SK-N-SH treated with all-trans-retinoic acid at 6 μM for 48 hours (cell line): ENCODE measurements at regions not wholly inside any gene's neighbourhood (a gene's known extent, or its start where the extent isn't known, plus 50 kb on each side); places are given as distances from the start of the nearest gene placed in this dataset.
"Not testable (repeated sequence)": the region's sequence is repeated elsewhere in the genome, so short reads cannot be mapped to it uniquely, and the experiment has no call there.

Experiments
- ATAC-seq: fragments of 200-7000 bp; cut with Tn5 transposase; 3 replicates; pipeline ENCODE4 v1.9.1; 2020; ENCODE audit warnings: mild to moderate bottlenecking, moderate library complexity
- ARNTL ChIP-seq: fragments of 450-650 bp; formaldehyde crosslinking; IDR thresholded peaks from 2 replicates; pipeline ENCODE4 v1.5.0; 2020; ENCODE audit warnings: low read depth, mild to moderate bottlenecking, moderate library complexity, borderline replicate concordance
- BACH2 ChIP-seq: fragments of 250-450 bp; sonication (Bioruptor Pico); IDR thresholded peaks from 2 replicates; pipeline ENCODE4 v1.9.0; 2021; ENCODE audit warnings: mild to moderate bottlenecking, borderline replicate concordance
- CREB5 ChIP-seq: fragments of 250-450 bp; sonication (Bioruptor Pico); IDR thresholded peaks from 2 replicates; pipeline ENCODE4 v1.5.1; 2020; ENCODE audit warnings: low read depth, mild to moderate bottlenecking, moderate library complexity
- CSDC2 ChIP-seq: fragments of 250-450 bp; sonication (Bioruptor Pico); IDR thresholded peaks from 2 replicates; pipeline ENCODE4 v1.5.0; 2020; ENCODE audit warnings: mild to moderate bottlenecking, moderate library complexity
- CSRNP3 ChIP-seq: fragments of 250-450 bp; sonication (Bioruptor Pico); IDR thresholded peaks from 2 replicates; pipeline ENCODE4 v1.5.1; 2021; ENCODE audit warnings: mild to moderate bottlenecking, moderate library complexity
- ESRRG ChIP-seq: fragments of 250-450 bp; sonication (Bioruptor Pico); IDR thresholded peaks from 2 replicates; pipeline ENCODE4 v1.6.1; 2021; ENCODE audit warnings: mild to moderate bottlenecking
- GLIS3 ChIP-seq: fragments of 250-450 bp; sonication (Bioruptor Pico); IDR thresholded peaks from 2 replicates; pipeline ENCODE4 v1.5.0; 2020; ENCODE audit warnings: mild to moderate bottlenecking, moderate library complexity
- ISL1 ChIP-seq: fragments of 250-450 bp; sonication (Bioruptor Pico); IDR thresholded peaks from 2 replicates; pipeline ENCODE4 v2.1.2; 2022; ENCODE audit warnings: mild to moderate bottlenecking, moderate library complexity
- OSR1 ChIP-seq: fragments of 250-450 bp; sonication (Bioruptor Pico); IDR thresholded peaks from 2 replicates; pipeline ENCODE4 v1.8.0; 2022; ENCODE audit warnings: moderate library complexity, mild to moderate bottlenecking, inconsistent platforms
- POU6F1 ChIP-seq: fragments of 250-450 bp; sonication (Bioruptor Pico); IDR thresholded peaks from 2 replicates; pipeline ENCODE4 v1.8.0; 2021; ENCODE audit warnings: low read depth, mild to moderate bottlenecking, moderate library complexity, borderline replicate concordance
- PPARA ChIP-seq: fragments of 250-450 bp; sonication (Bioruptor Pico); IDR thresholded peaks from 2 replicates; pipeline ENCODE4 v1.5.0; 2020; ENCODE audit warnings: mild to moderate bottlenecking, borderline replicate concordance
- RARB ChIP-seq: fragments of 250-450 bp; sonication (Bioruptor Pico); IDR thresholded peaks from 2 replicates; pipeline ENCODE4 v1.8.0; 2021; ENCODE audit warnings: mild to moderate bottlenecking, moderate library complexity
- SNAI2 ChIP-seq: fragments of 250-450 bp; sonication (Bioruptor Pico); IDR thresholded peaks from 2 replicates; pipeline ENCODE4 v1.5.0; 2020; ENCODE audit warnings: mild to moderate bottlenecking, moderate library complexity
- TCF4 ChIP-seq: fragments of 250-450 bp; sonication (Bioruptor Pico); IDR thresholded peaks from 2 replicates; pipeline ENCODE4 v1.8.0; 2021; ENCODE audit warnings: mild to moderate bottlenecking, moderate library complexity, borderline replicate concordance
- TSHZ2 ChIP-seq: fragments of 250-450 bp; sonication (Bioruptor Pico); IDR thresholded peaks from 2 replicates; pipeline ENCODE4 v1.5.0; 2020; ENCODE audit warnings: mild to moderate bottlenecking, moderate library complexity
- ZC3H10 ChIP-seq: fragments of 250-450 bp; sonication (Bioruptor Pico); IDR thresholded peaks from 2 replicates; pipeline ENCODE4 v1.5.1; 2021; ENCODE audit warnings: mild to moderate bottlenecking, moderate library complexity
- ZFP3 ChIP-seq: fragments of 250-450 bp; sonication (Bioruptor Pico); IDR thresholded peaks from 2 replicates; pipeline ENCODE4 v1.5.0; 2020; ENCODE audit warnings: mild to moderate bottlenecking, moderate library complexity
- ZFP30 ChIP-seq: fragments of 450-650 bp; formaldehyde crosslinking; IDR thresholded peaks from 2 replicates; pipeline ENCODE4 v1.5.0; 2022; ENCODE audit warnings: mild to moderate bottlenecking, moderate library complexity
- ZNF565 ChIP-seq: fragments of 450-650 bp; formaldehyde crosslinking; conservative IDR thresholded peaks from 2 replicates; pipeline ENCODE4 v1.5.0; 2020; ENCODE audit warnings: low read depth, mild to moderate bottlenecking, moderate library complexity
- ZNF70 ChIP-seq: fragments of 450-650 bp; formaldehyde crosslinking; IDR thresholded peaks from 2 replicates; pipeline ENCODE4 v1.5.0; 2020; ENCODE audit warnings: mild to moderate bottlenecking, moderate library complexity

GRCh38 chrX:26445288-26445687 lies 229.3 kb downstream of the MAGEB5 start:
- no peak for ATAC-seq

GRCh38 chrX:26444417-26444816 lies 228.4 kb downstream of the MAGEB5 start:
- not testable (repeated sequence) for ATAC-seq

More at GRCh38 chrX:26445288-26445687, 229.3 kb downstream of the MAGEB5 start:
- TF ChIP-seq RARB (CRISPR knock-in tag) (no peak), TCF4 (CRISPR knock-in tag) (no peak), CSDC2 (CRISPR knock-in tag) (no peak), OSR1 (CRISPR knock-in tag) (no peak), ZNF565 (CRISPR knock-in tag) (no peak), POU6F1 (CRISPR knock-in tag) (no peak), ISL1 (CRISPR knock-in tag) (no peak), CSRNP3 (CRISPR knock-in tag) (no peak), GLIS3 (no peak), ZFP30 (CRISPR knock-in tag) (no peak), ZNF70 (CRISPR knock-in tag) (no peak), PPARA (CRISPR knock-in tag) (no peak), CREB5 (CRISPR knock-in tag) (no peak), BACH2 (CRISPR knock-in tag) (no peak), TSHZ2 (CRISPR knock-in tag) (no peak)

- no peak for TF ChIP-seq ZC3H10 (CRISPR knock-in tag)
- TF ChIP-seq POU6F1 (CRISPR knock-in tag) = no peak
- TF ChIP-seq ESRRG (CRISPR knock-in tag) = no peak
- no peak for TF ChIP-seq ZNF565 (CRISPR knock-in tag)
- no peak for ATAC-seq
Observed at GRCh38 chrX:26442340-26442739, 226.4 kb downstream of the MAGEB5 start.

- no peak for ATAC-seq
Observed at GRCh38 chrX:26414534-26414933, 198.6 kb downstream of the MAGEB5 start.

More at GRCh38 chrX:26414534-26414933, 198.6 kb downstream of the MAGEB5 start:
- TF ChIP-seq TCF4 (CRISPR knock-in tag) = no peak
- no peak for TF ChIP-seq OSR1 (CRISPR knock-in tag)
- TF ChIP-seq ESRRG (CRISPR knock-in tag) = no peak
- no peak for TF ChIP-seq TSHZ2 (CRISPR knock-in tag)
- TF ChIP-seq ARNTL = no peak
- no peak for TF ChIP-seq ZFP3 (CRISPR knock-in tag)
- TF ChIP-seq ZFP30 (CRISPR knock-in tag) = no peak
- no peak for TF ChIP-seq PPARA (CRISPR knock-in tag)
- no peak for TF ChIP-seq SNAI2 (CRISPR knock-in tag)
- no peak for TF ChIP-seq ISL1 (CRISPR knock-in tag)
- TF ChIP-seq ZNF565 (CRISPR knock-in tag) = no peak
- no peak for TF ChIP-seq RARB (CRISPR knock-in tag)
- TF ChIP-seq GLIS3 = no peak
